ENCODE measurements at regions not wholly inside any gene's neighbourhood (a gene's known extent, or its start where the extent isn't known, plus 50 kb on each side); places are given as distances from the start of the nearest gene placed in this dataset.

GRCh38 chr10:130428936-130429335, 292.7 kb downstream of the GLRX3 start:
- no peak for TF ChIP-seq CTCF (IDR thresholded peaks at IDR 0.05)
- TF ChIP-seq POLR2A (IDR thresholded peaks at IDR 0.05), result no peak
